ENCODE measurements at regions not wholly inside any gene's neighbourhood (a gene's known extent, or its start where the extent isn't known, plus 50 kb on each side); places are given as distances from the start of the nearest gene placed in this dataset.
"Not testable (repeated sequence)": the region's sequence is repeated elsewhere in the genome, so short reads cannot be mapped to it uniquely, and the experiment has no call there.

- TF ChIP-seq CTCF (IDR thresholded peaks at IDR 0.05; ENCODE audit: insufficient read depth, low read depth, low read length); EZH2 (IDR thresholded peaks at IDR 0.05; ENCODE audit: insufficient read depth, low read length): not testable (repeated sequence)
These were observed 177.7 kb downstream of the TMEM121 start for GRCh38 chr14:105704091-105704490.
